GM19372 (cell line): ENCODE measurements at regions not wholly inside any gene's neighbourhood (a gene's known extent, or its start where the extent isn't known, plus 50 kb on each side); places are given as distances from the start of the nearest gene placed in this dataset.
"Not testable (repeated sequence)": the region's sequence is repeated elsewhere in the genome, so short reads cannot be mapped to it uniquely, and the experiment has no call there.

ENCODE experiments used
- ATAC-seq: cut with Tn5 transposase; IDR thresholded peaks from one replicate; pipeline ENCODE4 v1.9.1; 2021; ENCODE audit warnings: mild to moderate bottlenecking, low read depth, moderate library complexity; ENCODE audit not compliant: unreplicated experiment

GRCh38 chr9:7489036-7489435 lies 310.5 kb downstream of the DMAC1 start:
- no peak for ATAC-seq

- ATAC-seq, result not testable (repeated sequence)
These were observed 315.6 kb downstream of the DMAC1 start for GRCh38 chr9:7484014-7484413.

- no peak for ATAC-seq
These were observed 318.0 kb downstream of the DMAC1 start for GRCh38 chr9:7481570-7481969.

DNA sequence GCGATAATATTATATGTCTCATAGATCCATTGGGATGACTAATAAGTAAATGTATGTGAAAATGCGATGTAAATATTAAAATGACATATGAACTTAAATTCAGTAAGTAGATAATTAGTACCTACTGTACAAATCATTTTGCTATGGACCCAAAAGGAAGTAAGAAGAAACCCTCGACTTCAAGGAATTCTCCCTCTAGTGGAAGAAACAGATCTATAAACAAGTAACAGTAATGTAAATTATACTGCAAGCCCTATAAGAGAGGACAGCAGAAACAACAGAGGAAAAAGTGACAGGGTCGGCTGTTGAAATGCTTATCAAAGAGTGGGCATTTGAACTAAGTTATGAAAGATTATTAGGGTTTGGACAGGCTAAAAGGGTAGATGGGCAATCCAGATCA lies 320.3 kb downstream of the DMAC1 start:
- ATAC-seq, result no peak

DNA sequence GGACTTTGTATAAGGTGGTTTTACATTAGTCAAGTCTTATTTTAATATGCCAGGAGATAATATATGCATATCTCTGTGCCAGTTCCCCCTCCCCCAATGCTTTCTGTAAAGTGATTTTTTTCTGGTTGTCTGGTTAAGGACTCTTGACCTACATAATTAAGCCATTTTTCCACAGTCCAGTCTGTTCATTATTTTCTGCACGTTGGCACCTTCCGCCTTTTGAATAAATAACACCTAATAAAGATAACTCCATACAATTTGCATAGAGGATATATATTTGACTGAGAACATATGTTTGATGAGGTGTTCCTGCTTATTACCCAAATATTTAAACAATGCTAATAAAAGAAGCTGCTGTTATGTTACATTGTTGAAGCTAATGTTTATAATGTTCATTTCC lies 320.9 kb downstream of the DMAC1 start:
- no peak for ATAC-seq

- no peak for ATAC-seq
These were observed 332.4 kb downstream of the DMAC1 start for GRCh38 chr9:7467186-7467585.

GRCh38 chr9:7461791-7462190 lies 337.8 kb downstream of the DMAC1 start:
- no peak for ATAC-seq

DNA sequence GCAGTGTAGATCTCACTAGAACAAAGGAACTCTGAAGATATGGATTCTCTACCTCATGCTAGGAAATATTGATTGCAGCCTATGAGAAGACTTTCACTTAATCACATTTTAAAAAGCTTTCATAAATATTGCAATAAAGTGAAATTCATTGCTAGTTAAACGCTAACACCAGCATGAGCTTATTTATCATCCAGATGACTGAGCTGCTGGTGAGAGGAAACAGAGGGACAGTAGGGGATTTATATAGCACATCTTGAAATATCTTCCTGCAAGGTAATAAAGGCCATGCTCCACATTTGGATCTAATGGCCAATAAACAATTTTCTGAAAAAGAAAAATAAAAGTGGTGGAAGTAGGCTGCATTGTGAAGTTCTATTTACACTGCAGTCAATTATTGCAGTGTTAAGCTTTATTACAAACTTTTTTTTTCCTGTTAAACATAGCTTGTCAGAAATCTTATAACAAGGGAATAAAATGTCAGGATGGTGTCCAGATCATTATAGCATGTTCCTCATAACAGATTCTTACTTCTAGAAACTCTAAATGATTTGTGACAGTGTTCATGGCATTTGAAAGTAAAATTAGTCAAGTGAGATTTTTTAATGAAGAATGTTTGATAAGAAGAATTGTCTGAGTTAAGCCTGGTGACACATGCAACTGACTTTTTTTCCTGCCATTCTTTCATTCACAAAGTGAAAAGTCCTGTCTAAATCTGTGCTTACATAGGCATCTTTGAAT lies 342.6 kb downstream of the DMAC1 start:
- no peak for ATAC-seq

- no peak for ATAC-seq
These were observed 343.2 kb downstream of the DMAC1 start for GRCh38 chr9:7456377-7456776.

DNA sequence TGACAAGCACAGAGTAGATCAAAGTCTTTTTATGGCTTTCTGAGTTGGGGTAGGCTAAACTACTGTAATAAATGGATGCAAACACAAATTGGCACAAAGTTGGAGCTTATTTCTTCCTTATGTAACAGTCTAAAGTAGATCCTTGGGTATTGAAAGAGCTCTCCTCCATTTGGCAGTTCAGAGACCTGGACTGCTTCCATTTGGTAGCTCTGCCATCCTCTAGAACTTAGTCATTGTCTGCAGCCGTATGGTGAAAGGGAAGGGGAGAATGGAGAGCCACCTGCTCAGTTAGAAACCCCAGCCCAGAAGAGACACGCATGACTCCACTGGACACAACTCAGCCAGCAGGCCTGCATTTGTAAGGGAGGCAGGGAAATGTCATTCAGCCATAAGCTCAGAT lies 345.0 kb downstream of the DMAC1 start:
- no peak for ATAC-seq

- no peak for ATAC-seq
These were observed 347.2 kb downstream of the DMAC1 start for GRCh38 chr9:7452378-7452777.

DNA sequence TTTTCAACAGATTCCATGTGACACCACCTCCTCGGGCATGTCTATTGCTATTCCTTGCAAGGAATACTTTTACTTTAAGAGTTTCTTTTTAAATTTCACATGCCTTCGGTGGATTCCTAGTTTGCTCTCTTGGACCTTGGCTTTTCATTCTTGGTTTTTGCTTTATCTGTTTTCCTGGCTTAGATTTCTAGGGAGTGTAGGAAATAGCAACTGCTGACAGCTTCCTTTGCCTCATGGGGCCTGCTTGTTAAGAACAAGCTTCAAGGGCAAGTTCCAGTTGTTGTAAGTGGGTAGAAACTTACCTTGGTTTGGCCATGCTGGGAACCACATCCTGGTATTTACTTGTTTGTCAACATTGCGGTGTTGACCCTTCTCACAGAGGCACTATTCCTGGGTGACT lies 348.5 kb downstream of the DMAC1 start:
- ATAC-seq, result no peak

GRCh38 chr9:7443541-7443940 lies 356.0 kb downstream of the DMAC1 start:
- no peak for ATAC-seq

- ATAC-seq, result no peak
These were observed 360.1 kb downstream of the DMAC1 start for GRCh38 chr9:7439355-7439995.

DNA sequence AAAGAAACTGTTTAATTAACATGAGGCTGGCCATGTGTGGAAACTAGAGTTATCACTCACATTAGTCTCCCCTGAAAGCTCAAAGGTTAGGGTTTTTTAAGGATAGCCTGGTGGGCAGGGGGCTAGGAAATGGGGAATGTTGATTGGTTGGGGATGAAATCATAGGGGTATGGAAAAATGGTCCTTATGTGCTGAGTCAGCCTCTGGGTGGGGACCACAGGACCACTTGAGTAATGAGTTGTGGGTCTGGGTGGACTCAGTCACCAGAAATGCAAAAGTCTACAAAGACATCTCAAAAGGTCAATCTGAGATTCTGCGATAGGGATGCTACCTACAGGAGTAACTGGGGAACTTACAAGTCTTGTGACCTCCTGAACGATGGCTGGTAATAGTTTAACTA lies 362.8 kb downstream of the DMAC1 start:
- ATAC-seq, result no peak

DNA sequence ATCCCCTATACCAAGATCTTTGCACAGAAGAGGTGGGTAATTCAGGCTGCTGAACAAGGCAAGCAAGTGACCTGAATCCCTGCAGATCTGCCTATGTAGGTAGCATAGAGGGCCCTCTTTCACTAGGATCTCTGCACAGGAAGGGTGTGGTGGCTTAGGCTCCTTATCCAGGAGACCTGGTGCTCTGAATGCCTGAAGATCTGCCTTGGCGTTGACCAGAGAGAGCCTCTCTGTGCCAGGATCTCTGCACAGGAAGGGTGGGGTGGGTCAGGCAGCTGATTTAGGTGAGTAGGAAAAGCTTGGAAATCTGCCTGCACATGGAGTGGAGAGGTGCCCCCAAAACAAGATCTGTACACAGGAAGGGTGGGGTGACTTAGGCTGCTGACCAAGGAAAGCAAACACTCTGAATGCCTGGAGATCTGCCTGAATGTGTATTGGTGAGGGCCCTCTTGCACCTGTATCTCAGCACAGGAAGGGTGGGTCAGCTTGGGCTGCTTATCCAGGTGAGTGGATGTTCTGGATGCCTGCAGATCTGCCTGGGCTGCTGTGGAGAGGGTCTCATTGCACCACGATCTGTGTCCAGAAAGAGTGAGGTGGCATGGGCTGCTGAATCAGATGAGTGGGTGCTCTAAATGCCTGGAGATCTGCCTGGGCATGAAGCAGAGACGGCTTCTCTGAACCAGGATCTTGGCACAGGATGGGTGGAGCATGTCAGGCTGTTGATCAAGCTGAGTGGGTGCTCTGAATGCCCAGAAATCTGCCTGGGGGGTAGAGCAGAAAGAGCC lies 365.9 kb downstream of the DMAC1 start:
- ATAC-seq, result no peak

DNA sequence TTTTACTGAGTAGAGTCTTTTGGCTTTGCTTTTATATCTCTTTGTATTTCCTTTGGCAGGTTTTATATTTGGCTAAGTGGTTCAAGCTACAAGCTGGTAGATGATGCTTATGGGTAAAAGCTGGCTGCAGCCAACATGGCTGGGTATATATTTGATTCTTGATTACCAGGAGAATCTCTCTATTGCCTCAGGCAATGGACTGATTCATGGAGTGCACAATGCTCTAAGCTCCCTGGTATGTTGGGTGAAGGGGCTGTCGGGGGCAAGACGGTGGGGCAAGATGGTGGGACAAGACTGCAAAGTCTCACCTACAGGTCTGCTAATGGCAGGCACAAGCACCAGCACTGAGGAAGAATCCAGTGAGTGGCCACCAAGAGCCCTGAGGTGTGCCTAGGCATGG lies 366.6 kb downstream of the DMAC1 start:
- no peak for ATAC-seq

DNA sequence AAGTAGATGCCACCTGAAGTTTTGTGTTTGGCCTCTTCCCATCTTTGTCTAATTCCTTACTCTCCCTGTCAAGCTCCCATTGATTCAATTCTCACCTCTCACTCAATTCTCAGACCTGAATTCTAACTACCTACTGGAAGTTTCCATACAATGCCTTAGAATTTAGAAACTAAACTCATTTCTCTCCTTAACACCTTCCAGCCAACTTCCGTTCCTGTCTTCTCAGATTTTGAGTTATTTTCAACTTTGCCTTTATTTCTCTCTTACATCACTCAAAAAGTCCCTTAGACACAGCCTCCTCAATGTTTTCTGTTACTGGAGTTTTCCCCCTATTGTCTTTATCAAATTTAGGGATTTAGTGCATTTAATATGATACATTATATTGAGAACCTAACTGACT lies 382.2 kb downstream of the DMAC1 start:
- not testable (repeated sequence) for ATAC-seq

DNA sequence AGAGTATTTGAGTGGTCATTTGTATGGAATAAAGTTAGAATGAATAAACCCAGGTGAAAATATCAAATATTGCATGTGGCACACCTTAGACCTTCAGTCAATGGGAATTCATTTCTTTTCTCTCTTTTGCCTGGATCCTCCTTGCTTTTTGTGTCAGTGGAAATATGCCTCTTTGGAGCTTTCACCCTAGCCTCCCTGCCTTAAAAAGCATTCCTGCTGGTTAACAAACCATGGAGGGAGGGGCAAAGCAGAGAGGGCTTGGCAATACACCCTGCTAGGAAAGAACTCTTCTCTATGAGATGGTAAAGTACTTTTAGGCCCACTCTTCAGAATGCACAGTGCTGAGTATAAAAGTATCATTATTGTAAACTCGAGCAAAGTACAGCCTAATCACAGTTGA lies 383.7 kb downstream of the DMAC1 start:
- no peak for ATAC-seq

DNA sequence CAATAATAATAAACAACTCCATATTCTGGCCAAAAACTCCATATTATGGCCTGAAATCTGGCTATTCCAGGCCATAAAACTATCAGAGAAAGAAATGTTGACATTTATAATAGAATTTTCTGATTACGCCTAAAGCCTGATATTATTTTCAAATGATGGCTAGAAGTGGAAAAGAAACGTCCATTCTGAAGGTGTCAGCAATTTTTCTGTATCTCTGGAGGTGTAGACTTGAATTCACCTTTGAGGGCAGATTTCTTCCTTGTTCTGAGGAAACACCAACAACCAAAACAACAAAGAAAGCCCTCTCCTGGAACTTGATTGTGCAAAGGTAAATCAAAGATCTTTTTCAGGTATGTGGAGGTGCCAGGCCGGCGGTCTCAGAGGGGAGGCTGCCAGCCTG lies 390.7 kb downstream of the DMAC1 start:
- no peak for ATAC-seq

- no peak for ATAC-seq
These were observed 392.3 kb downstream of the DMAC1 start for GRCh38 chr9:7407246-7407645.
